K562 (cell line): ENCODE measurements at regions not wholly inside any gene's neighbourhood (a gene's known extent, or its start where the extent isn't known, plus 50 kb on each side); places are given as distances from the start of the nearest gene placed in this dataset.

ENCODE experiments used
- ATAC-seq: fragments of 200-7000 bp; cut with Tn5 transposase; 3 replicates; pipeline ENCODE4 v1.9.1; 2020; ENCODE audit warnings: moderate library complexity
- BruUV-seq: library from RNA; stranded (reverse); fragments of 400-500 nt; replicated peaks from 2 replicates; lab custom pipeline; 2021; lab: Mats Ljungman, UMichigan
- CTCF ChIA-PET: fragments of 300-600 bp; formaldehyde crosslinking; extraction: SDS; loops from one replicate; lab custom pipeline; 2021; ENCODE audit warnings: low intra/inter-chr PET ratio; lab: Yijun Ruan, JAX
- POLR2A ChIA-PET: fragments of 300-600, 350-650 bp; sonication (Branson Sonifier 250); formaldehyde crosslinking; extraction: SDS; loops from one replicate; lab custom pipeline; 2021; ENCODE audit warnings: antibody characterized with exemption, inconsistent platforms; lab: Yijun Ruan, JAX
- DNase-seq, 4 experiments: peaks; one replicate each; pipeline versions ENCODE4 v3.0.0 to v3.0.0-alpha.2; 2011 to 2018; ENCODE audit warnings: low spot score in 3 of 4, mixed read lengths in 3 of 4; ENCODE audit errors: extremely low read depth in 1 of 4
- FAIRE-seq: peaks from 2 replicates; lab custom pipeline; 2011; peaks lifted over from hg19 to GRCh38; lab: Jason Lieb, UNC
- H2AFZ ChIP-seq: 2 replicates; pipeline ENCODE4 v1.6.0; 2011; ENCODE audit warnings: low read depth, low read length, control low read depth, inconsistent platforms
- H3K27ac ChIP-seq: fragments of 200-600 bp; 3 replicates; pipeline ENCODE4 v1.8.0; 2011; ENCODE audit warnings: low read depth, mild to moderate bottlenecking, control low read depth, inconsistent platforms, low read length, moderate library complexity, mixed read lengths; ENCODE audit errors: extremely low read depth
- H3K27me3 ChIP-seq, 2 experiments: fragments of 300-600 bp in 1 of 2; 2 replicates in 1 of 2; 3 replicates in 1 of 2; pipeline versions ENCODE4 v1.6.0 to v1.8.0; 2011; ENCODE audit warnings: inconsistent platforms in 2 of 2, low read length in 2 of 2, mild to moderate bottlenecking in 1 of 2, mixed read lengths in 1 of 2, moderate library complexity in 1 of 2; ENCODE audit not compliant: control insufficient read depth in 2 of 2, insufficient read depth in 2 of 2
- H3K36me3 ChIP-seq: fragments of 300-600 bp; 3 replicates; pipeline ENCODE4 v1.8.0; 2011; ENCODE audit warnings: mild to moderate bottlenecking, low read length, inconsistent platforms; ENCODE audit not compliant: control insufficient read depth, insufficient read depth
- H3K4me1 ChIP-seq, 2 experiments: fragments of 200-600 bp in 1 of 2; replicated peaks in 1 of 2; 2 replicates in 1 of 2; 3 replicates in 1 of 2; pipeline versions ENCODE4 v1.5.1 to v1.8.0; 2011; ENCODE audit warnings: inconsistent platforms in 2 of 2, low read length in 2 of 2, mild to moderate bottlenecking in 1 of 2, mixed read lengths in 1 of 2, moderate library complexity in 1 of 2; ENCODE audit not compliant: control insufficient read depth in 2 of 2, insufficient read depth in 2 of 2
- H3K4me2 ChIP-seq: 2 replicates; pipeline ENCODE4 v1.6.1; 2011; ENCODE audit warnings: low read length, control low read depth, inconsistent platforms, mixed read lengths; ENCODE audit not compliant: insufficient read depth
- H3K4me3 ChIP-seq: fragments of 200-600 bp; sonication (generic), shearing (Covaris generic); 2 replicates; pipeline ENCODE4 v1.5.1; 2016; ENCODE audit warnings: control low read depth, inconsistent platforms
- H3K79me2 ChIP-seq: fragments of 200-600 bp; 3 replicates; pipeline ENCODE4 v1.8.0; 2011; ENCODE audit warnings: low read length, inconsistent platforms; ENCODE audit not compliant: control insufficient read depth, insufficient read depth
- H3K9ac ChIP-seq, 2 experiments: 2 replicates each; pipeline versions ENCODE4 v1.6.0 to v1.6.1; 2011; ENCODE audit warnings: low read depth in 2 of 2, low read length in 2 of 2, control low read depth in 1 of 2, inconsistent platforms in 1 of 2, mild to moderate bottlenecking in 1 of 2, mixed read lengths in 1 of 2; ENCODE audit not compliant: insufficient read depth in 1 of 2
- H3K9me1 ChIP-seq: one replicate; pipeline ENCODE4 v1.6.0; 2011; ENCODE audit warnings: inconsistent platforms, mild to moderate bottlenecking, low read length, moderate library complexity; ENCODE audit not compliant: control insufficient read depth, insufficient read depth
- H3K9me3 ChIP-seq: replicated peaks from 2 replicates; pipeline ENCODE4 v1.5.1; 2011; ENCODE audit warnings: low read depth, low read length, inconsistent platforms; ENCODE audit not compliant: control insufficient read depth, insufficient read depth
- H4K20me1 ChIP-seq: replicated peaks from 2 replicates; pipeline ENCODE4 v1.6.1; 2011; ENCODE audit warnings: low read length, inconsistent platforms, mixed read lengths; ENCODE audit not compliant: control insufficient read depth, insufficient read depth
- NR3C1 ChIP-seq: sonication (generic); formaldehyde crosslinking; IDR thresholded peaks from 2 replicates; pipeline ENCODE4 v1.8.1; 2022; ENCODE audit warnings: missing genetic modification reagents
- TAL1 ChIP-seq: fragments of 450-650 bp; IDR thresholded peaks from 2 replicates; pipeline ENCODE4 v1.6.1; 2016; ENCODE audit warnings: mild to moderate bottlenecking
- TOE1 ChIP-seq, 2 experiments: fragments of 450-650 bp in 1 of 2; sonication (generic) in 1 of 2; formaldehyde crosslinking in 1 of 2; IDR thresholded peaks; 2 replicates each; pipeline versions ENCODE4 v1.7.1 to v1.8.0; 2016 to 2022; ENCODE audit warnings: borderline replicate concordance in 2 of 2, mild to moderate bottlenecking in 2 of 2, antibody characterized with exemption in 1 of 2, inconsistent platforms in 1 of 2, low read depth in 1 of 2, missing genetic modification reagents in 1 of 2, moderate library complexity in 1 of 2
- WGBS: fragments of 100-300 bp; shearing (Covaris generic); methylation state at CpG from one replicate; pipeline ENCODE4 v1.1.6; 2016; ENCODE audit warnings: low coverage, mixed read lengths; ENCODE audit not compliant: insufficient coverage; ENCODE audit errors: missing lambda C conversion rate; 5-methylcytosine and 5-hydroxymethylcytosine counted together
- in situ Hi-C: fragments of 300-500 bp; cut with MboI; formaldehyde crosslinking; loops from 4 replicates; pipeline ENCODE4 v1.15.0; 2018; ENCODE audit warnings: inconsistent platforms, mixed read lengths
- intact Hi-C: fragments of 100-400 bp; cut with micrococcal nuclease; formaldehyde crosslinking; loops from 2 replicates; pipeline ENCODE4 v1.14.2; 2022
- TF ChIP-seq, protein P1 (sequence below): fragments of 200-400 bp; formaldehyde crosslinking; IDR thresholded peaks from 2 replicates; pipeline ENCODE4 v1.6.1; 2017; ENCODE audit warnings: mild to moderate bottlenecking, low read depth, low read length, moderate library complexity

DNA sequence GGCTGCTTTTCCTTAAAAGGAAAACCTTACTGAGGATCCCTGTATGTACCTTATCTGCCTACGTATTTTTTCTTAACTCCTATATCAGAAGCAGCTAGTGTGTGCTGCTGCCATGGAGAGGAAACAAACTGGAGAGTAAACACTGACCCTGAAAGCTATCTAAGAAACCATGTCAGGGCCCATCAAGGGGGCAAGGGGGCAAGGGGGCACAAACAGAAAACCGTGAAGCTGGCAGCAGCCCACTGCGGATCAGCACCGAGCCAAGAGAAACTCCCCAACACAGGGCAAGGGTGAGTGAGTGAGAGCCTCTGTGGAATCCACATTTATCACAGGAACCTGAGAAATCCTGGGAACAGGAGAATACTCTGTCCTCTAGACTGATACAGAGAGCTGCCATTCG is 1204.2 kb downstream of the PCDH18 start:
- no peak for FAIRE-seq
- WGBS: 1% methylated on average over 5 of the region's 5 CpGs
- no peak for ATAC-seq
- Histone ChIP-seq H4K20me1 (no peaks in the 10 kb centered on the region), H3K9me1 (no peaks in the 10 kb centered on the region), H3K4me3 (no peak overlapping the region), H3K79me2 (no peaks in the 10 kb centered on the region), H3K4me2 (no peak overlapping the region), H3K9ac (no peak overlapping the region), H3K36me3 (no peaks in the 10 kb centered on the region), H3K27me3 (no peaks in the 10 kb centered on the region), H3K27ac (no peak overlapping the region), H2AFZ (no peak overlapping the region), H3K4me1 (no peaks in the 10 kb centered on the region), H3K9me3 (no peaks in the 10 kb centered on the region)
- ChIA-PET CTCF (no interaction called here), POLR2A (no interaction called here)
- no TSS peak for BruUV-seq
- no peak for DNase-seq
- intact Hi-C loops (no loop called here), in situ Hi-C loops (no loop called here)
- TF ChIP-seq, protein P1, sequence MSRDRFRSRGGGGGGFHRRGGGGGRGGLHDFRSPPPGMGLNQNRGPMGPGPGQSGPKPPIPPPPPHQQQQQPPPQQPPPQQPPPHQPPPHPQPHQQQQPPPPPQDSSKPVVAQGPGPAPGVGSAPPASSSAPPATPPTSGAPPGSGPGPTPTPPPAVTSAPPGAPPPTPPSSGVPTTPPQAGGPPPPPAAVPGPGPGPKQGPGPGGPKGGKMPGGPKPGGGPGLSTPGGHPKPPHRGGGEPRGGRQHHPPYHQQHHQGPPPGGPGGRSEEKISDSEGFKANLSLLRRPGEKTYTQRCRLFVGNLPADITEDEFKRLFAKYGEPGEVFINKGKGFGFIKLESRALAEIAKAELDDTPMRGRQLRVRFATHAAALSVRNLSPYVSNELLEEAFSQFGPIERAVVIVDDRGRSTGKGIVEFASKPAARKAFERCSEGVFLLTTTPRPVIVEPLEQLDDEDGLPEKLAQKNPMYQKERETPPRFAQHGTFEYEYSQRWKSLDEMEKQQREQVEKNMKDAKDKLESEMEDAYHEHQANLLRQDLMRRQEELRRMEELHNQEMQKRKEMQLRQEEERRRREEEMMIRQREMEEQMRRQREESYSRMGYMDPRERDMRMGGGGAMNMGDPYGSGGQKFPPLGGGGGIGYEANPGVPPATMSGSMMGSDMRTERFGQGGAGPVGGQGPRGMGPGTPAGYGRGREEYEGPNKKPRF: no peak
- TF ChIP-seq NR3C1 (CRISPR knock-in tag) (no peak), TAL1 (no peak), TOE1 (IDR thresholded peaks at IDR 0.05; ENCODE audit: borderline replicate concordance) (no peak), TOE1 (CRISPR knock-in tag; IDR thresholded peaks at IDR 0.05; ENCODE audit: borderline replicate concordance, low read depth) (no peak)
